SK-N-SH treated with all-trans-retinoic acid at 6 μM for 48 hours (cell line): ENCODE measurements at regions not wholly inside any gene's neighbourhood (a gene's known extent, or its start where the extent isn't known, plus 50 kb on each side); places are given as distances from the start of the nearest gene placed in this dataset.

Experiments used
- ATAC-seq: fragments of 200-7000 bp; cut with Tn5 transposase; 3 replicates; pipeline ENCODE4 v1.9.1; 2020; ENCODE audit warnings: mild to moderate bottlenecking, moderate library complexity
- ARNTL ChIP-seq: fragments of 450-650 bp; formaldehyde crosslinking; IDR thresholded peaks from 2 replicates; pipeline ENCODE4 v1.5.0; 2020; ENCODE audit warnings: low read depth, mild to moderate bottlenecking, moderate library complexity, borderline replicate concordance
- BACH2 ChIP-seq: fragments of 250-450 bp; sonication (Bioruptor Pico); IDR thresholded peaks from 2 replicates; pipeline ENCODE4 v1.9.0; 2021; ENCODE audit warnings: mild to moderate bottlenecking, borderline replicate concordance
- CREB5 ChIP-seq: fragments of 250-450 bp; sonication (Bioruptor Pico); IDR thresholded peaks from 2 replicates; pipeline ENCODE4 v1.5.1; 2020; ENCODE audit warnings: low read depth, mild to moderate bottlenecking, moderate library complexity
- CSDC2 ChIP-seq: fragments of 250-450 bp; sonication (Bioruptor Pico); IDR thresholded peaks from 2 replicates; pipeline ENCODE4 v1.5.0; 2020; ENCODE audit warnings: mild to moderate bottlenecking, moderate library complexity
- CSRNP3 ChIP-seq: fragments of 250-450 bp; sonication (Bioruptor Pico); IDR thresholded peaks from 2 replicates; pipeline ENCODE4 v1.5.1; 2021; ENCODE audit warnings: mild to moderate bottlenecking, moderate library complexity
- ESRRG ChIP-seq: fragments of 250-450 bp; sonication (Bioruptor Pico); IDR thresholded peaks from 2 replicates; pipeline ENCODE4 v1.6.1; 2021; ENCODE audit warnings: mild to moderate bottlenecking
- GLIS3 ChIP-seq: fragments of 250-450 bp; sonication (Bioruptor Pico); IDR thresholded peaks from 2 replicates; pipeline ENCODE4 v1.5.0; 2020; ENCODE audit warnings: mild to moderate bottlenecking, moderate library complexity
- ISL1 ChIP-seq: fragments of 250-450 bp; sonication (Bioruptor Pico); IDR thresholded peaks from 2 replicates; pipeline ENCODE4 v2.1.2; 2022; ENCODE audit warnings: mild to moderate bottlenecking, moderate library complexity
- OSR1 ChIP-seq: fragments of 250-450 bp; sonication (Bioruptor Pico); IDR thresholded peaks from 2 replicates; pipeline ENCODE4 v1.8.0; 2022; ENCODE audit warnings: moderate library complexity, mild to moderate bottlenecking, inconsistent platforms
- PATZ1 ChIP-seq: fragments of 250-450 bp; sonication (Bioruptor Pico); IDR thresholded peaks from 2 replicates; pipeline ENCODE4 v1.8.0; 2020; ENCODE audit warnings: mild to moderate bottlenecking, moderate library complexity, borderline replicate concordance
- POU6F1 ChIP-seq: fragments of 250-450 bp; sonication (Bioruptor Pico); IDR thresholded peaks from 2 replicates; pipeline ENCODE4 v1.8.0; 2021; ENCODE audit warnings: low read depth, mild to moderate bottlenecking, moderate library complexity, borderline replicate concordance
- PPARA ChIP-seq: fragments of 250-450 bp; sonication (Bioruptor Pico); IDR thresholded peaks from 2 replicates; pipeline ENCODE4 v1.5.0; 2020; ENCODE audit warnings: mild to moderate bottlenecking, borderline replicate concordance
- RARB ChIP-seq: fragments of 250-450 bp; sonication (Bioruptor Pico); IDR thresholded peaks from 2 replicates; pipeline ENCODE4 v1.8.0; 2021; ENCODE audit warnings: mild to moderate bottlenecking, moderate library complexity
- SNAI2 ChIP-seq: fragments of 250-450 bp; sonication (Bioruptor Pico); IDR thresholded peaks from 2 replicates; pipeline ENCODE4 v1.5.0; 2020; ENCODE audit warnings: mild to moderate bottlenecking, moderate library complexity
- TCF4 ChIP-seq: fragments of 250-450 bp; sonication (Bioruptor Pico); IDR thresholded peaks from 2 replicates; pipeline ENCODE4 v1.8.0; 2021; ENCODE audit warnings: mild to moderate bottlenecking, moderate library complexity, borderline replicate concordance
- TOX ChIP-seq: fragments of 250-450 bp; sonication (Bioruptor Pico); IDR thresholded peaks from 2 replicates; pipeline ENCODE4 v1.8.0; 2021; ENCODE audit warnings: mild to moderate bottlenecking, moderate library complexity, borderline replicate concordance
- TSHZ2 ChIP-seq: fragments of 250-450 bp; sonication (Bioruptor Pico); IDR thresholded peaks from 2 replicates; pipeline ENCODE4 v1.5.0; 2020; ENCODE audit warnings: mild to moderate bottlenecking, moderate library complexity
- ZC3H10 ChIP-seq: fragments of 250-450 bp; sonication (Bioruptor Pico); IDR thresholded peaks from 2 replicates; pipeline ENCODE4 v1.5.1; 2021; ENCODE audit warnings: mild to moderate bottlenecking, moderate library complexity
- ZFP3 ChIP-seq: fragments of 250-450 bp; sonication (Bioruptor Pico); IDR thresholded peaks from 2 replicates; pipeline ENCODE4 v1.5.0; 2020; ENCODE audit warnings: mild to moderate bottlenecking, moderate library complexity
- ZFP30 ChIP-seq: fragments of 450-650 bp; formaldehyde crosslinking; IDR thresholded peaks from 2 replicates; pipeline ENCODE4 v1.5.0; 2022; ENCODE audit warnings: mild to moderate bottlenecking, moderate library complexity
- ZNF565 ChIP-seq: fragments of 450-650 bp; formaldehyde crosslinking; conservative IDR thresholded peaks from 2 replicates; pipeline ENCODE4 v1.5.0; 2020; ENCODE audit warnings: low read depth, mild to moderate bottlenecking, moderate library complexity
- ZNF70 ChIP-seq: fragments of 450-650 bp; formaldehyde crosslinking; IDR thresholded peaks from 2 replicates; pipeline ENCODE4 v1.5.0; 2020; ENCODE audit warnings: mild to moderate bottlenecking, moderate library complexity
- ZNF8 ChIP-seq: fragments of 450-650 bp; formaldehyde crosslinking; IDR thresholded peaks from 2 replicates; pipeline ENCODE4 v1.5.0; 2020; ENCODE audit warnings: mild to moderate bottlenecking, moderate library complexity

- ATAC-seq = no peak
- TF ChIP-seq ARNTL (CRISPR knock-in tag) (no peak), PATZ1 (CRISPR knock-in tag) (no peak), ESRRG (no peak), ZC3H10 (CRISPR knock-in tag) (no peak), POU6F1 (CRISPR knock-in tag) (no peak), TOX (no peak), ZNF70 (CRISPR knock-in tag) (no peak), ZNF565 (CRISPR knock-in tag) (no peak), PPARA (no peak), ZFP3 (no peak), CSDC2 (CRISPR knock-in tag) (no peak), CSRNP3 (no peak), OSR1 (CRISPR knock-in tag) (no peak), RARB (CRISPR knock-in tag) (no peak), ZNF8 (CRISPR knock-in tag) (no peak), GLIS3 (CRISPR knock-in tag) (no peak)
Measured at GRCh38 chr7:86212976-86213375, 430.7 kb upstream of the GRM3 start.

- no peak for ATAC-seq
- TF ChIP-seq CREB5 (CRISPR knock-in tag) = no peak
- TF ChIP-seq ZNF70 (CRISPR knock-in tag) = no peak
- no peak for TF ChIP-seq ZNF565 (CRISPR knock-in tag)
- no peak for TF ChIP-seq ZFP30 (CRISPR knock-in tag)
- no peak for TF ChIP-seq PATZ1 (CRISPR knock-in tag)
- no peak for TF ChIP-seq OSR1 (CRISPR knock-in tag)
- no peak for TF ChIP-seq POU6F1 (CRISPR knock-in tag)
- no peak for TF ChIP-seq BACH2 (CRISPR knock-in tag)
- no peak for TF ChIP-seq GLIS3 (CRISPR knock-in tag)
- no peak for TF ChIP-seq ARNTL (CRISPR knock-in tag)
- no peak for TF ChIP-seq TSHZ2
- TF ChIP-seq CSRNP3 = no peak
- TF ChIP-seq TOX = no peak
- no peak for TF ChIP-seq PPARA
- no peak for TF ChIP-seq TCF4 (CRISPR knock-in tag)
- no peak for TF ChIP-seq ZC3H10 (CRISPR knock-in tag)
- no peak for TF ChIP-seq RARB (CRISPR knock-in tag)
- no peak for TF ChIP-seq ISL1 (CRISPR knock-in tag)
- no peak for TF ChIP-seq CSDC2 (CRISPR knock-in tag)
- TF ChIP-seq SNAI2 (CRISPR knock-in tag) = no peak
Measured at GRCh38 chr7:86209036-86209435, 434.7 kb upstream of the GRM3 start.
